GM18909 (cell line): ENCODE measurements at regions not wholly inside any gene's neighbourhood (a gene's known extent, or its start where the extent isn't known, plus 50 kb on each side); places are given as distances from the start of the nearest gene placed in this dataset.

Experiments
- ATAC-seq: cut with Tn5 transposase; IDR thresholded peaks from one replicate; pipeline ENCODE4 v1.9.1; 2021; ENCODE audit warnings: mild to moderate bottlenecking; ENCODE audit not compliant: unreplicated experiment, poor library complexity

DNA sequence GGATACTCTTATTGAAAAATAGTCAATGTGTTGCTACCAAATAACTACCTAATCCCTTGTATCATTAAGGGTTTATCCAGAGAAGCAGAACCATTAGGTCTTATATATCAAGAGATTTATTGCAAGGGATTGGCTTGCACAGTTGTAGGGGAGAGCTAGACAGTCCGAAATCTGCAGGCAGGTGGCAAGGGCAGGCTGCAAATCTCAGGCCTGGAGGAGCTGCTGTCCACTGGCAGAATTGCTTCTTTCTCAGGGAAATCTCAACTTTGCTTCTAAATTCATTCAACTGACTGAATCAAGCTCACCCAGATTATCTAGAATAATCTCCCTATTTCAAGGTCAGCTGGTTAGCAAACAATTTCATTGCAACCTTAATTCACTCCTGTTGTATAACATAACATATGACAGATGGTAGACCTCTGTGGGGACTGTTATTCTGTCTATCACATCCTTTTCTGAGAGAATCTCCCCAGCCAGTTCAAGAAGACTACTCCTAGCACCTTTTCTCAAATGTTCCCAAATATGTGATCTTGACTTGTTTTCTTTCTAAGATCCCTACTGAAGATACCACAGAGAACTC lies 194.2 kb downstream of the NHLRC3 start:
- no peak for ATAC-seq

DNA sequence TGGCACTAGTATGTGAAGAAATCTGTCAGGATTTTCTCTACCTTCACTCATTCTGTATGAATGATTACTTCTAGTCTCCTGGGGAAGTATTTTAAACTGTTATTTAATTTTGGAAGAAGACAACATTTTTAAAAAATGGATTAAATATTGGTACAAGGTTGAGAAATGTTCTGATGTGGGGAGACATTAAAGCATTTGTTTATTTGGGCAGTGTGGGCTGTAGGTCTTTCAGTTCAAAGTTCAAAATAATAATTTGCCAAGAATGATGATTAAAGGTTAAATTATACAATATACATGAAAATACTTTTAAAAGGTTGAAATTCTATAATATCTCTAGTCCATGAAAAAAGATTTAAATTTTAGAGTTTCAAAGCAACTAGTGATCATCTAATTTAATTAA lies 194.7 kb downstream of the NHLRC3 start:
- ATAC-seq = no peak

DNA sequence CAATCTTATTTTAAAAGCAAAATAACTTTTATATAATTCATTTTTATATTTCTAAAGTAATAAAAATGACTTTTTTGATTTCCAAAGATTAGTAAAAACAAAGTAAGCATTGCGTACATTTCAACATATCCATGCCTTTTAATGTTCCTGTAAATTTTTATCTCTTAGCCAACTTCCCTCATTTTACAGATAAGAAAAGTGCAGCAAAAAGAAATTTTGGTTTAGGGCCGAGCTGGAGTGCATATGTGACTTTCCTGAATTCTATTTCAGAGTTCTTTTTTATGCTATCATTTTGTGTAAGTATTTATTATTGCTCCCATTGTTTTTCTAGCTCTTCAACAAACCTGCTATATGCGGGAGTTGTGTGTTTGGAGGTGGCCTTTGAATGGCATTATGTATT lies 195.3 kb downstream of the NHLRC3 start:
- ATAC-seq = no peak

- ATAC-seq = no peak
Observed at GRCh38 chr13:39244561-39245230, 206.4 kb downstream of the NHLRC3 start.

DNA sequence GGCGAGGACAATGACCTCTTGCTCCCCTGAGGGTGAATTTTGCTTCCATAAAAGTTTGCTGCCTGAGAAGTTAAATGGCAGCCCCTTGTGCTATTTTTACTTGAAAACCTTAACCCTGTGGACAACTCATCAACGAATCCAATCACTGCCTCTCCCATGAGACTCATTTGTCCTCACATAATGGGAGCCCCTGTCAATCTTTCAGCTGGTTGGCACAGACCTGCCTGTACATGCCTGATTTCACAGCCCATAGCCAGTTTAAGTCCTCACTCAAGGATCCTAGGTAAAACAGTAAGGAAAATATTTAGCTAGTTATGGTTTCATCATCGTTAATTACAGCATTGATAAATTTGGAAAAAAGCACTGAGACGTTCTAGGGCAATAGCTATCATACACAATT lies 207.4 kb downstream of the NHLRC3 start:
- no peak for ATAC-seq

DNA sequence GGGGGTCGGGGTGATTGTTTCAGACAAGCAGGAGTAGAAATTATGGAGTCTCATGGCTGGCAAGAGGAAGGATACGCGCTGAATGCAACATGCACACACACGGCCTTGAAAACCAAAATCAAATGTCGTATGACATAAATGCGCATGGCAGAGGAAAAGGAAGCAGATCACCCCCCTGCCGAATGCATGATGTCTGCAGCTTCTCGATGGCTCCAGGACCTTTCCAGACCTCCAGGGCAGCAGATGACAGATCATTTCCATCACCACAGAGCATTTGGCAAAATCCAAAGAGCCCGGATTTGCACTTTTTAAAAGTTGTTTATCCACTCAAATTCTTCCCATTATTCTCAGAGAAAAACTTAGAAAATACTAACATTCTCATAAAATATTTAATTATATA lies 211.7 kb downstream of the NHLRC3 start:
- ATAC-seq = no peak

GRCh38 chr13:39250440-39250839 lies 212.2 kb downstream of the NHLRC3 start:
- ATAC-seq = no peak

DNA sequence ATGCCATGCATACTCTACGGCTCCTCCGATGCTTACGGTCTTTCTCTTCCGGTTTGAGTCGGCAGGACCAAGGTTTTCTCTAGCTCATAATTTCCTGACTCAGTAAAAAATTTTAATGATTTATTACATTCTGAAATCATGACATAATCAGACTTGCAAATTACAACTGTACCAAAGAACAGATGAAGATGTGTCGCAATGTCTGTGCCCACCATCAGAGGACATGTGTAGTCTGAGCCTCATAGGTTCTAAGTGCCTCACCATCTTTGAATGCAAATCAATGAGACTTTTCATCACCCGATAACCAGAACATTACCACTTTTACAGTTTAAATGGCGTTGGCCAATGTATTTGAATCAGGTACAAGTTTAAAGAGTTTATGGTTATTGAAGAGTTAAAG lies 213.1 kb downstream of the NHLRC3 start:
- ATAC-seq = no peak

DNA sequence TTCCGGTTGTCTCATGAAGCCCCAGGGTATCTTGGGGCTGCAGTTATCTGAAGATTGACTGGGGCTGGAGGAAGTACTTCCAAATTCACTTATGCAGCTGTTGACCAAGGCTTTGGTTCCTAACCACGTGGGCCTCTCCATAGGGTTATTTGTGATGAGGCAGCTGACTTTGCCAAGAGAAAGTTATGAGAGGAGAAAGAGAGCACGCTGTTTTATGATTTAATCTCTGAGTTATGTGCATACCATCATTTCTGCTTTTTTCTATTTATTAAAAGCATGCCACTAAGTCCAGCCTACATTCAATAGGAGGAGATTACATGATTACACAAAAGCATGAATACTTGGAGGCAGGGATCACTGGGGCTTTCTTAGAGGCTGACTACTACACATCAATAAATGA lies 215.5 kb downstream of the NHLRC3 start:
- no peak for ATAC-seq

GRCh38 chr13:39254601-39255000 lies 216.3 kb downstream of the NHLRC3 start:
- ATAC-seq = no peak

GRCh38 chr13:39257642-39258041 lies 219.4 kb downstream of the NHLRC3 start:
- no peak for ATAC-seq

DNA sequence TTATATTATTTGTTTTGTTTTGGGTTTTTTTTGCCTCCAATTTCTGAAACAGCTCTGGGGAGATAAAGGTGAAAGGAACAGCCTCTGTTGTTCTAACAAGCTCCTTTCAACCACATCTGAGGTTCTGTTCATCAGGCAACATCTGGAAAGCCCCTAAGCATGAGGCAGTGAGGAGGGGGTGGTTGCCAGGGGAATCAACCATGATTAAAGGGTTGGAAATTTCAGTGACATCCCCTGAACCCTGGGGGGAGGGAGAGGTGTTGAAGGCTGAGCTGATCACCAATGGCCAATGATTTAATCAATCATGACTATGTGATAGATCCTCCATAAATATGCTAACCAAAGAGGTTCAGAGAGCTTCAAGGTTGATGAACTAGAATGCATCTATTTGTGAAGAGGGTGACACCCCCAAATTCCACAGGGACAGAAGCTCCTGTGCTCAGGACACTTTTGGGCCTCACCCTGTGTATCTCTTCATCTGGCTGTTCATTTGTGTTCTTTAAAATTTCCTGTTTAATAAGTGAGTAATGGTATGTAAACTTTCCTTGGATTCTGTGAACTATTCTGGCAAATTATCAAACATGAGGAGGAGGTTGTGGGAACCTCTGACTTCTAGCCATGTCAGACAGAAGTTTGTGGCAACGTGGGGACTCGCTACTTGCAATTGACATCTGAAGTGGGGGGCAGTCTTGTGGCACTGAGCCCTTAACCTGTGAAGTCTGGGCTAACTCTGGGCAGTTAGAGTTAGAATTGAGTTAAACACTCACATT lies 221.3 kb downstream of the NHLRC3 start:
- ATAC-seq = peak; percentile 45

DNA sequence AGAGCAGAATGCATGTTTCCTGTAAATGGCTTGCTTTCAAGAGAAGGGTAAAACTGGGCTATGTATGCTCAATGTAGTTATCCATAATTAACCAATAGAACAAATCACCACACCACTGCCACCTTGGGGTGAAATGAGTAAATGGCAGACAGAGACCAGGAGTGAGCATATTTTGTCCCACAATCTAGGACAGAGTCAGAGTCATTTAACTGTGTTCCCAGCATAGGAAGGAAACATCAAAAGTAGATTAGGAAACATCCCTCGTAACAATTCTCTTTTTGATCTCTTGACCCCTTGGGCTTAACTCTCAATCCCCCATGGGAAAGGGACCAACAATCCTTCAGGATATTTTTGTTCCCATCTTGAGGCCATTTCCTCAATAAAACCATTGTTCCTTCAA lies 224.8 kb downstream of the NHLRC3 start:
- ATAC-seq = peak; percentile 91

DNA sequence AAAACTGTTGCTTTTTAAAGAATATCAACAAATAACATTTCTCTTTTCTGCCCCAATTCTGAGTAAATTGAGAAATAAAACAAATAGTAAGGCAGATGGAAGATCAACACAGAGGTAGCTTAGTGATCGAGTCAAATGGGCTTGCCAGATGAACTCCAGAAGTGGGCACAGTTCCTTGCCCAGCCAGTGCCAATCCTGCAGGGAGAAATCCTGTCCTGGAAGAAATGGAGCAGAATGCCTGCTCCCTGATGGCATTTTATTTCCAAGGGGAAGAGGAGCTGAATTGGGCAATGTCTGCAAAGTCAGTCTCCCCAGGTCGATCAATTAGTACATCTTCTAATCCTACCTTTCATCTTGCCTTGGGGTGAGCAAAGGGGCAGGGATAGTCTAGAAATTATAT lies 225.3 kb downstream of the NHLRC3 start:
- no peak for ATAC-seq

DNA sequence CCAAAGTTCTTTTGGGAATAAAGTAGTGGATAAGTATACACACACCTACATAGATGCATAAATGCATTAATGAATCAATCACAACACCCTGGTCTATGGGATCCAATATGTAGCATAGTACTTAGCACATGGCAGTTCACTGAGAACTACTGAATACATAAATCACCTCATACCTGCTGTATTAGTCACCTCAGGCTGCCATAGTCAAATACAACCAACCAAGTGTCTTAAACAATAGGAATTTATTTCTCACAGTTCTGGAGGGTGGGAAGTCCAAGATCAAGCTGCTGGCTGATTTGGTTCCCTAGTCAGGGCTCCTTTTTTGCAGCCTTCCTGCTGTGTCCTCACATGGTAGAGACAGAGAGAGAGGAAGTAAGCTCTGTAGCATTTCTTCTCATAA lies 228.2 kb downstream of the NHLRC3 start:
- no peak for ATAC-seq

DNA sequence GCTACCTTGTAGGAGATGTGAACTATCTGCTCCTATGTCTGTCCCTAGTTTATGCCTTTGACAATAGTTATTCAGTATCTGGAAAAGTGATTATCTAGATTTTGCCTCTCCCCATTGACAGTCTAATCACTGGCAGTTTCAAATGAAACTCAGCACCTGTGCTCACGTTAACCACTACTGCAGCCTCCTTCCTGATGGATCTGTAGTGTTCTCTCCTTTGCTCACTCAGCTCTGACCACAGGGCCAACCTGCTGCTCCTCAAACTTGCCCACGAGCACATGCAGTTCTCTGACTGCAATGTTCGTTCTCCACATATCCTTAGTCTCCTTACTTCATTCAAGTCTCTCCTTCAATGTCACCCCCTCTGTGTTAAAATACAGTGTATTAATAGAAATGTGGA lies 230.1 kb downstream of the NHLRC3 start:
- no peak for ATAC-seq

GRCh38 chr13:39269004-39269403 lies 230.7 kb downstream of the NHLRC3 start:
- no peak for ATAC-seq

GRCh38 chr13:39269411-39269810 lies 231.2 kb downstream of the NHLRC3 start:
- no peak for ATAC-seq

DNA sequence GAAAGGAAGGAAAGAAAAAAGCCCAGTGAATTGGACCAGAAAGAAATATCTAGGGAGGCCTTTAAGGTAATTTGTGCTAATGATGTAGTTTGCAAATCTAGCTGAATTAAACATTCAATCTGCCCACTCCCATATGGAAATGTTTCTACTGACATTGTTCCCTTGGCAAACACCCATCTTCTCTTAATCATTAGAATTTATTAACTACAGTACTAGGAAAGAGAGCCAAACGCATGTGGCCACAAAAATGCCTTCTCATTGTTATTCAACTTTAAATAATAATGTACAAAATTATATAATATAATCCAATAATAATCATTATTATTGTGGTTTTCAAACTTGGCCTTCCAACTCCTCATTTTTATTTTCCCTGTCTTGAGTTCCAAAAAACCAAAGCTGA lies 234.7 kb downstream of the NHLRC3 start:
- ATAC-seq = no peak

- ATAC-seq = no peak
Observed at GRCh38 chr13:39273953-39274738, 235.9 kb downstream of the NHLRC3 start.

DNA sequence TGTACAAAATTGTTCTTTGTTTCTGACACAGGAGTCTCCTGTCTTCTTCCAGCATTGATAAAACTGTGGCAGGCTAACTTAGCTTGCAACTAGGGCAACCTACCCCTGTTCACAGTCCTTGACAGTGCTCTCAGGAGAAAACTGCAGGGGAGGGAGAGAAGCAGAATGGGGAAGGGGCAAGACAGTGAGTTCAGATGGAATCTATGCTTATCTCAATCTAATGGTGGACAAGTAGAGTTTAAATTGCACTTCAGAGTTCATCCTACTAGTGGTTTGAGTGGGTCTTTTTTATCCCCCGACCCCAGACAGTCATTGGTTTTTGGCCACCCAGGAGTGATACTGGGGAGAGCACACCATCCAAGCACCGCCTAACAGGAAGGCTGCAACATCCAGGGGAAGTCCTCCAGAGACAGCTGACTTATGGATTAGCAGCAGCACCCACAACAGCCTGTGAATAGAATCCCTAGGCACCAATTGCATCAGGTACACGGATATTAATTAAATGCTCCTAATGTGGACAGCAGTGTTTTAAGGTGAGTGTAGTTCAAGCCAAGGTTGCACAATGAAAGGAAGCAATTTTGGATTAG lies 236.6 kb downstream of the NHLRC3 start:
- no peak for ATAC-seq
